Neural progenitor cell (in vitro differentiated cells): ENCODE measurements at regions not wholly inside any gene's neighbourhood (a gene's known extent, or its start where the extent isn't known, plus 50 kb on each side); places are given as distances from the start of the nearest gene placed in this dataset.

Experiments
- DNase-seq: peaks from one replicate; pipeline ENCODE4 v3.0.0-alpha.2; 2016; ENCODE audit warnings: low spot score
- H2AFZ ChIP-seq: fragments of 200-600 bp; sonication (generic); replicated peaks from 2 replicates; pipeline ENCODE4 v1.6.1; 2016; ENCODE audit warnings: antibody characterized with exemption
- H3F3A ChIP-seq: fragments of 200-600 bp; sonication (generic); 2 replicates; pipeline ENCODE4 v1.6.1; 2016; ENCODE audit warnings: antibody characterized with exemption, low read depth
- H3K27ac ChIP-seq: fragments of 200-600 bp; sonication (generic); 2 replicates; pipeline ENCODE4 v1.5.1; 2016; ENCODE audit warnings: mild to moderate bottlenecking
- H3K27me3 ChIP-seq: fragments of 200-600 bp; sonication (generic); 2 replicates; pipeline ENCODE4 v1.6.1; 2016; ENCODE audit warnings: mild to moderate bottlenecking, moderate library complexity
- H3K36me3 ChIP-seq: fragments of 200-600 bp; sonication (generic); 2 replicates; pipeline ENCODE4 v1.5.1; 2016
- H3K4me1 ChIP-seq: fragments of 200-600 bp; sonication (generic); 2 replicates; pipeline ENCODE4 v1.6.1; 2016; ENCODE audit warnings: mixed run types
- H3K4me2 ChIP-seq: fragments of 200-600 bp; sonication (generic); 2 replicates; pipeline ENCODE4 v1.6.1; 2016
- H3K4me3 ChIP-seq: fragments of 200-600 bp; sonication (generic); 2 replicates; pipeline ENCODE4 v1.5.1; 2016
- H3K79me2 ChIP-seq: fragments of 200-600 bp; sonication (generic); 2 replicates; pipeline ENCODE4 v1.6.1; 2016; ENCODE audit warnings: low read depth
- H3K9ac ChIP-seq: fragments of 200-600 bp; sonication (generic); 2 replicates; pipeline ENCODE4 v1.6.1; 2016
- H3K9me3 ChIP-seq: fragments of 200-600 bp; sonication (generic); 2 replicates; pipeline ENCODE4 v1.5.1; 2016; ENCODE audit warnings: low read depth
- H4K20me1 ChIP-seq: fragments of 200-600 bp; sonication (generic); 2 replicates; pipeline ENCODE4 v1.6.1; 2016; ENCODE audit warnings: low read depth
- H3K27ac Mint-ChIP-seq: 3 replicates; pipeline ENCODE4 v1.8.0; 2021; ENCODE audit warnings: mixed read lengths
- H3K27me3 Mint-ChIP-seq: 2 replicates; pipeline ENCODE4 v1.8.0; 2022; ENCODE audit warnings: low read depth, mild to moderate bottlenecking, inconsistent platforms, moderate library complexity, mixed read lengths; ENCODE audit not compliant: insufficient read depth
- H3K36me3 Mint-ChIP-seq: 3 replicates; pipeline ENCODE4 v1.8.0; 2021; ENCODE audit warnings: mixed read lengths
- H3K4me1 Mint-ChIP-seq: 3 replicates; pipeline ENCODE4 v1.8.0; 2021; ENCODE audit warnings: mixed read lengths
- H3K4me3 Mint-ChIP-seq: 3 replicates; pipeline ENCODE4 v1.8.0; 2021; ENCODE audit warnings: mild to moderate bottlenecking, moderate library complexity, mixed read lengths
- H3K9me3 Mint-ChIP-seq: 3 replicates; pipeline ENCODE4 v1.8.0; 2020; ENCODE audit warnings: mixed read lengths
- EZH2 ChIP-seq: fragments of 200-600 bp; sonication (generic); IDR thresholded peaks from 2 replicates; pipeline ENCODE4 v1.6.1; 2017; ENCODE audit warnings: antibody characterized with exemption, mild to moderate bottlenecking, moderate library complexity
- EZH2phosphoT487 ChIP-seq: fragments of 200-600 bp; sonication (generic); IDR thresholded peaks from 2 replicates; pipeline ENCODE4 v1.6.1; 2017; ENCODE audit warnings: antibody characterized with exemption
- TF ChIP-seq, protein P1 (sequence below): fragments of 200-600 bp; sonication (generic); IDR thresholded peaks from 2 replicates; pipeline ENCODE4 v1.5.1; 2017; ENCODE audit warnings: antibody characterized with exemption, mild to moderate bottlenecking

DNA sequence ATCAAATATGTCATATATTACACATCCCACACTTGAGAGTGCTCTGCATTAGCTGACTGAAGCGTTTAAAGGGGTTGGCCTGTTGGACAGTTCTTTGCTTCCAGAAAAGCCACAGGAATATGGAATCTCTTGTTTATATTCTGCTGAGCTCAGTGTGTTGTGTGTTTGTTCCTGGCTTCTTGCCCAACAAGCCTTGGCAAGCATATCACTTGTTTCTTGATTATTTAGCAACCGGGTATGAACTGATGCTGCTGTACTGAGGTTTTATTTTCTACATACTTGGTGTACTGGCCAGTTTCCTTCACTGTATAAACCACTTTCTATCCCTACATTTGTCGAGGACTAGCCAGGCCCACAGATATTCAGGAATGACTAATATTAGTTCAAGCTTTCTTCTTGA, 378.9 kb downstream of the KCTD16 start:
- Mint-ChIP-seq H3K9me3 (peaks cover 3% of the 10 kb centered on the region), H3K27ac (no peak overlapping the region)

DNA sequence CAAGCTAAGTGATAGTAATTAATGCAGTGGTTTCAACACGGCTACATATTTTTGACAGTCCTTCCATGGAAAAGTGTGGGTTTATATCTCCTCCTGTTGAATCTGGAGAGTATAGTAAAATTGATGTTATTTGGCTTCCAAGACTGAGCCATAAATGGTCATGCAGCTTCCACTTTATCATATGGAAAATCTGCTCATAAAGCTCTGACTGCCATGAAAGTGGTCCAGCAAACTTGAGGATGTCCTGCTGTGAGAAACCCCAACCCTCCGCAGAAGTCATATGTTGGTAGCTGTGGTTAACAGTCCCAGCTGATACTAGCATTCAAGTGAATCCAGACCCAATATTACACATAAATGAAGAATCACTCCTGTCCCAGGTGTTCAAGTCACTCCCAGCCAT, 378.3 kb downstream of the KCTD16 start:
- Histone ChIP-seq H2AFZ (no peak overlapping the region), H3K79me2 (no peaks in the 10 kb centered on the region), H3K36me3 (no peaks in the 10 kb centered on the region), H3K4me2 (no peak overlapping the region), H3K27ac (no peak overlapping the region), H3K4me3 (no peak overlapping the region), H3K9me3 (no peaks in the 10 kb centered on the region), H3K4me1 (no peaks in the 10 kb centered on the region), H4K20me1 (no peaks in the 10 kb centered on the region), H3F3A (no peaks in the 10 kb centered on the region), H3K27me3 (no peaks in the 10 kb centered on the region), H3K9ac (no peak overlapping the region)
- Mint-ChIP-seq H3K9me3 (peaks cover 3% of the 10 kb centered on the region), H3K4me3 (no peak overlapping the region), H3K36me3 (no peaks in the 10 kb centered on the region), H3K27ac (no peak overlapping the region), H3K27me3 (no peaks in the 10 kb centered on the region), H3K4me1 (no peaks in the 10 kb centered on the region)
- TF ChIP-seq EZH2phosphoT487: no peak
- TF ChIP-seq, protein P1, sequence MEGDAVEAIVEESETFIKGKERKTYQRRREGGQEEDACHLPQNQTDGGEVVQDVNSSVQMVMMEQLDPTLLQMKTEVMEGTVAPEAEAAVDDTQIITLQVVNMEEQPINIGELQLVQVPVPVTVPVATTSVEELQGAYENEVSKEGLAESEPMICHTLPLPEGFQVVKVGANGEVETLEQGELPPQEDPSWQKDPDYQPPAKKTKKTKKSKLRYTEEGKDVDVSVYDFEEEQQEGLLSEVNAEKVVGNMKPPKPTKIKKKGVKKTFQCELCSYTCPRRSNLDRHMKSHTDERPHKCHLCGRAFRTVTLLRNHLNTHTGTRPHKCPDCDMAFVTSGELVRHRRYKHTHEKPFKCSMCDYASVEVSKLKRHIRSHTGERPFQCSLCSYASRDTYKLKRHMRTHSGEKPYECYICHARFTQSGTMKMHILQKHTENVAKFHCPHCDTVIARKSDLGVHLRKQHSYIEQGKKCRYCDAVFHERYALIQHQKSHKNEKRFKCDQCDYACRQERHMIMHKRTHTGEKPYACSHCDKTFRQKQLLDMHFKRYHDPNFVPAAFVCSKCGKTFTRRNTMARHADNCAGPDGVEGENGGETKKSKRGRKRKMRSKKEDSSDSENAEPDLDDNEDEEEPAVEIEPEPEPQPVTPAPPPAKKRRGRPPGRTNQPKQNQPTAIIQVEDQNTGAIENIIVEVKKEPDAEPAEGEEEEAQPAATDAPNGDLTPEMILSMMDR: no peak
- TF ChIP-seq EZH2: no peak
- no peak for DNase-seq

More for the DNA sequence above, 378.9 kb downstream of the KCTD16 start:
- no peak for DNase-seq
- Mint-ChIP-seq H3K4me1 (no peaks in the 10 kb centered on the region), H3K36me3 (no peaks in the 10 kb centered on the region), H3K27me3 (no peaks in the 10 kb centered on the region), H3K4me3 (no peak overlapping the region)
- Histone ChIP-seq H3F3A (no peaks in the 10 kb centered on the region), H4K20me1 (no peaks in the 10 kb centered on the region), H3K4me2 (no peak overlapping the region), H3K9me3 (no peaks in the 10 kb centered on the region), H3K27ac (no peak overlapping the region), H3K27me3 (no peaks in the 10 kb centered on the region), H3K79me2 (no peaks in the 10 kb centered on the region), H3K4me1 (no peaks in the 10 kb centered on the region), H3K9ac (no peak overlapping the region), H3K4me3 (no peak overlapping the region), H2AFZ (no peak overlapping the region), H3K36me3 (no peaks in the 10 kb centered on the region)
- TF ChIP-seq EZH2: no peak
- TF ChIP-seq, protein P1: no peak
- no peak for TF ChIP-seq EZH2phosphoT487

DNA sequence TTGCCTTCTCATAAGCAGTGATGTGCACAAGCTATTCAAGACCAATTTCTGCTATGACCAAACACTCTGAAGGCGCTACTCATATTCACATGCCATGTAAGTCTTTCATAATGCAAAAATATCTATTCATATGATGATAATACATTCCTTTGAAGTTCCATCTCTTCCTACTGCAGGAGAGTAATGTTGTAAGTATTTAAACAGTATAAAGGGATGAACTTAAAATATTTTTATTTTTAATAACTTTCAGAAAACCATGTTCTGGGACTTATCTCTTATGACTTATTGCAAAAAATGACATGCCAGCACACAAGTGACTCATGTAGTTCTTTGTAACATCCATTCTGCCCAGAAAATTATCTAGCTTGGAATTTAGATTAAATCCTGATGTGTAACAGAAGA, 376.4 kb downstream of the KCTD16 start:
- no peak overlapping the region for H3K4me2 ChIP-seq

More for the DNA sequence above, 376.4 kb downstream of the KCTD16 start:
- DNase-seq: no peak
- no peak for TF ChIP-seq EZH2
- no peak for TF ChIP-seq EZH2phosphoT487
- TF ChIP-seq, protein P1: no peak
- Histone ChIP-seq H3K9me3 (no peaks in the 10 kb centered on the region), H3K27ac (no peak overlapping the region), H3K9ac (no peak overlapping the region), H3K4me3 (no peak overlapping the region), H4K20me1 (no peaks in the 10 kb centered on the region), H3K36me3 (no peaks in the 10 kb centered on the region), H3K4me1 (no peaks in the 10 kb centered on the region), H3F3A (no peaks in the 10 kb centered on the region), H2AFZ (no peak overlapping the region), H3K27me3 (no peaks in the 10 kb centered on the region), H3K79me2 (no peaks in the 10 kb centered on the region)
- no peak overlapping the region for H3K4me3 Mint-ChIP-seq
- H3K9me3 Mint-ChIP-seq: no peaks in the 10 kb centered on the region
- no peak overlapping the region for H3K27ac Mint-ChIP-seq
- H3K36me3 Mint-ChIP-seq: no peaks in the 10 kb centered on the region
- no peaks in the 10 kb centered on the region for H3K4me1 Mint-ChIP-seq
- no peaks in the 10 kb centered on the region for H3K27me3 Mint-ChIP-seq
